Pulmonary artery endothelial cell (primary cell): ENCODE measurements at regions not wholly inside any gene's neighbourhood (a gene's known extent, or its start where the extent isn't known, plus 50 kb on each side); places are given as distances from the start of the nearest gene placed in this dataset.
"Not testable (repeated sequence)": the region's sequence is repeated elsewhere in the genome, so short reads cannot be mapped to it uniquely, and the experiment has no call there.

Source experiments
- DNase-seq: peaks from one replicate; pipeline ENCODE4 v3.0.0-alpha.2; 2011; ENCODE audit warnings: low read depth, low spot score

GRCh38 chr9:26170190-26170589 is 491.9 kb upstream of the TUSC1 start:
- DNase-seq = no peak

GRCh38 chr9:26169708-26170107 is 491.5 kb upstream of the TUSC1 start:
- no peak for DNase-seq

GRCh38 chr9:26166537-26166936 is 488.3 kb upstream of the TUSC1 start:
- DNase-seq = no peak

GRCh38 chr9:26165426-26165825 is 487.2 kb upstream of the TUSC1 start:
- DNase-seq = no peak

- no peak for DNase-seq
These were observed 485.7 kb upstream of the TUSC1 start for GRCh38 chr9:26163931-26164330.

GRCh38 chr9:26159575-26160392 is 481.5 kb upstream of the TUSC1 start:
- DNase-seq = no peak

GRCh38 chr9:26158631-26159150 is 480.4 kb upstream of the TUSC1 start:
- DNase-seq = no peak

- no peak for DNase-seq
These were observed 479.2 kb upstream of the TUSC1 start for GRCh38 chr9:26157411-26157810.

GRCh38 chr9:26152350-26152749 is 474.1 kb upstream of the TUSC1 start:
- DNase-seq = no peak

- DNase-seq = no peak
These were observed 469.9 kb upstream of the TUSC1 start for GRCh38 chr9:26148128-26148527.

- no peak for DNase-seq
These were observed 467.7 kb upstream of the TUSC1 start for GRCh38 chr9:26145938-26146337.

GRCh38 chr9:26142631-26143030 is 464.4 kb upstream of the TUSC1 start:
- DNase-seq = no peak

GRCh38 chr9:26142201-26142600 is 464.0 kb upstream of the TUSC1 start:
- no peak for DNase-seq

- no peak for DNase-seq
These were observed 455.3 kb upstream of the TUSC1 start for GRCh38 chr9:26133537-26133936.

GRCh38 chr9:26132746-26133312 is 454.6 kb upstream of the TUSC1 start:
- no peak for DNase-seq

- no peak for DNase-seq
These were observed 453.6 kb upstream of the TUSC1 start for GRCh38 chr9:26131886-26132285.

- no peak for DNase-seq
These were observed 451.0 kb upstream of the TUSC1 start for GRCh38 chr9:26129217-26129616.

GRCh38 chr9:26125693-26126092 is 447.4 kb upstream of the TUSC1 start:
- DNase-seq = no peak

GRCh38 chr9:26116085-26116484 is 437.8 kb upstream of the TUSC1 start:
- not testable (repeated sequence) for DNase-seq

GRCh38 chr9:26112724-26113123 is 434.5 kb upstream of the TUSC1 start:
- no peak for DNase-seq

- DNase-seq = no peak
These were observed 408.2 kb upstream of the TUSC1 start for GRCh38 chr9:26086396-26086795.

GRCh38 chr9:26081847-26082246 is 403.6 kb upstream of the TUSC1 start:
- no peak for DNase-seq

GRCh38 chr9:26078706-26079105 is 400.5 kb upstream of the TUSC1 start:
- DNase-seq = no peak
